Muscle of back (tissue), 3 donors: ENCODE measurements at regions not wholly inside any gene's neighbourhood (a gene's known extent, or its start where the extent isn't known, plus 50 kb on each side); places are given as distances from the start of the nearest gene placed in this dataset.
A peak's percentile ranks its signal among the peaks of the same experiment; 100 is the strongest.
"Not testable (repeated sequence)": the region's sequence is repeated elsewhere in the genome, so short reads cannot be mapped to it uniquely, and the experiment has no call there.

Source experiments
- DNase-seq, 3 donors: peaks; one replicate each; pipeline versions ENCODE4 v3.0.0 to v3.0.0-alpha.2; 2013

GRCh38 chr14:50018201-50018932 lies 98.0 kb downstream of the VCPKMT start:
- peak; percentile 69 to 89 (median 83) for DNase-seq

- DNase-seq, result no peak
Measured at GRCh38 chr14:50018933-50019210, 97.5 kb downstream of the VCPKMT start.

- no peak for DNase-seq
Measured at GRCh38 chr14:50020184-50020583, 96.2 kb downstream of the VCPKMT start.

GRCh38 chr14:50020799-50021198 lies 95.6 kb downstream of the VCPKMT start:
- DNase-seq, result no peak

GRCh38 chr14:50021261-50022031 lies 94.9 kb downstream of the VCPKMT start:
- DNase-seq, result peak in 1 of 3 donors; percentile 40

- no peak for DNase-seq
Measured at GRCh38 chr14:50022661-50023060, 93.7 kb downstream of the VCPKMT start.

GRCh38 chr14:50023671-50024490 lies 92.5 kb downstream of the VCPKMT start:
- DNase-seq, result peak; percentile 57 to 78 (median 67)

- no peak for DNase-seq
Measured at GRCh38 chr14:50025073-50025472, 91.3 kb downstream of the VCPKMT start.

- DNase-seq, result peak in 1 of 3 donors; percentile 34
Measured at GRCh38 chr14:50025776-50026175, 90.6 kb downstream of the VCPKMT start.

- no peak for DNase-seq
Measured at GRCh38 chr14:50026396-50026795, 90.0 kb downstream of the VCPKMT start.

- peak in 2 of 3 donors; percentile 52 to 80 for DNase-seq
Measured at GRCh38 chr14:50027816-50028215, 88.6 kb downstream of the VCPKMT start.

- no peak for DNase-seq
Measured at GRCh38 chr14:50028458-50028857, 87.9 kb downstream of the VCPKMT start.

- DNase-seq, result no peak
Measured at GRCh38 chr14:50030036-50030435, 86.3 kb downstream of the VCPKMT start.

- DNase-seq, result not testable (repeated sequence)
Measured at GRCh38 chr14:50030911-50031310, 85.5 kb downstream of the VCPKMT start.

- DNase-seq, result no peak
Measured at GRCh38 chr14:50031602-50032313, 84.6 kb downstream of the VCPKMT start.

- DNase-seq, result not testable (repeated sequence)
Measured at GRCh38 chr14:50032462-50033167, 83.8 kb downstream of the VCPKMT start.

- no peak for DNase-seq
Measured at GRCh38 chr14:50035214-50035613, 81.2 kb downstream of the VCPKMT start.

GRCh38 chr14:50036211-50036610 lies 80.2 kb downstream of the VCPKMT start:
- no peak for DNase-seq

- no peak for DNase-seq
Measured at GRCh38 chr14:50036637-50037036, 79.7 kb downstream of the VCPKMT start.

GRCh38 chr14:50037240-50037639 lies 79.1 kb downstream of the VCPKMT start:
- no peak for DNase-seq

- DNase-seq, result no peak
Measured at GRCh38 chr14:50037852-50038251, 78.5 kb downstream of the VCPKMT start.
